Spleen (tissue), 11 donors: ENCODE measurements at regions not wholly inside any gene's neighbourhood (a gene's known extent, or its start where the extent isn't known, plus 50 kb on each side); places are given as distances from the start of the nearest gene placed in this dataset.

Source experiments
- DNase-seq: peaks from one replicate; pipeline ENCODE4 v3.0.0-alpha.2; 2020
- H3K27ac ChIP-seq, 8 donors: fragments of 200-600 bp; sonication (generic) in 7 of 8; 1 replicate in 4 of 8; 2 replicates in 4 of 8; pipeline versions ENCODE4 v1.5.0 to v1.8.0; 2016 to 2021; ENCODE audit warnings: inconsistent platforms in 4 of 8, mild to moderate bottlenecking in 4 of 8, moderate library complexity in 1 of 8
- H3K27me3 ChIP-seq, 7 donors: fragments of 200-600 bp; sonication (generic) in 6 of 7; replicated peaks in 1 of 7; 1 replicate in 4 of 7; 2 replicates in 3 of 7; pipeline versions ENCODE4 v1.5.0 to v1.8.0; 2016 to 2021; ENCODE audit warnings: inconsistent platforms in 3 of 7, mild to moderate bottlenecking in 1 of 7
- H3K36me3 ChIP-seq, 6 donors: fragments of 200-600 bp; sonication (generic) in 5 of 6; 1 replicate in 4 of 6; 2 replicates in 2 of 6; pipeline versions ENCODE4 v1.5.0 to v1.8.0; 2016 to 2021; ENCODE audit warnings: inconsistent platforms in 2 of 6
- H3K4me1 ChIP-seq, 6 donors: fragments of 200-600 bp; sonication (generic) in 5 of 6; 1 replicate in 3 of 6; 2 replicates in 3 of 6; pipeline versions ENCODE4 v1.5.0 to v1.8.0; 2016 to 2021; ENCODE audit warnings: inconsistent platforms in 3 of 6
- H3K4me3 ChIP-seq, 8 donors: fragments of 200-600 bp; sonication (generic) in 7 of 8; 1 replicate in 4 of 8; 2 replicates in 4 of 8; pipeline versions ENCODE4 v1.5.0 to v1.8.0; 2016 to 2021; ENCODE audit warnings: inconsistent platforms in 4 of 8, mild to moderate bottlenecking in 4 of 8, moderate library complexity in 2 of 8
- H3K9me3 ChIP-seq, 8 donors: fragments of 200-600 bp; sonication (generic) in 7 of 8; 1 replicate in 4 of 8; 2 replicates in 4 of 8; pipeline versions ENCODE4 v1.5.0 to v1.8.0; 2016 to 2021; ENCODE audit warnings: inconsistent platforms in 4 of 8
- POLR2A ChIP-seq, 3 donors: fragments of 450-650 bp; IDR thresholded peaks; one replicate each; pipeline ENCODE4 v1.5.1; 2017; ENCODE audit warnings: antibody characterized with exemption in 3 of 3, mild to moderate bottlenecking in 1 of 3
- POLR2AphosphoS5 ChIP-seq, 3 donors: sonication (generic); formaldehyde crosslinking; IDR thresholded peaks; one replicate each; pipeline ENCODE4 v1.5.1; 2017; ENCODE audit warnings: antibody characterized with exemption in 3 of 3
- WGBS, 5 donors: extraction: QIAGEN DNeasy Blood & Tissue Kit in 3 of 5; methylation state at CpG; one replicate each; pipeline versions ENCODE4 v1.1.5 to v1.1.7; 2013 to 2018; 5-methylcytosine and 5-hydroxymethylcytosine counted together
- intact Hi-C: fragments of 100-400 bp; cut with DNase I; formaldehyde crosslinking; loops from one replicate; pipeline ENCODE4 v1.15.0; 2023; ENCODE audit warnings: low total_unique reads
- TF ChIP-seq, protein P1 (sequence below), 11 experiments: fragments of 200-600 bp in 7 of 11; fragments of 450-650 bp in 4 of 11; sonication (generic) in 4 of 11; IDR thresholded peaks in 8 of 11; conservative IDR thresholded peaks in 3 of 11; 1 replicate in 7 of 11; 2 replicates in 4 of 11; pipeline versions ENCODE4 v1.4.0 to v1.8.0; 2016 to 2021; ENCODE audit warnings: antibody characterized with exemption in 11 of 11, inconsistent platforms in 4 of 11, mild to moderate bottlenecking in 1 of 11
- donor health status: healthy with polysubstance abuse.
- donor health status: DM: no; HTN: no; CAD: no; lungs with moderate emphysema.
- donor health status: DM: no; HTN: no; CAD: no.
- donor health status: Bipolar disorder and iron deficiency.
- donor health status: healthy.
- donor health status: DM: no; HTN: no; CAD: no.
- donor health status: DM: yes; HTN: yes; CAD: no.

GRCh38 chr3:44109771-44110361 is 131.8 kb upstream of the TOPAZ1 start:
- 84 to 89% (median 87%) methylated on average over 7 of the region's 7 CpGs for WGBS, 5 donors
- H3K4me1 ChIP-seq = no peaks in the 10 kb centered on the region
- H3K36me3 ChIP-seq = no peaks in the 10 kb centered on the region
- TF ChIP-seq POLR2AphosphoS5 (IDR thresholded peaks at IDR 0.05) (no peak), POLR2A (IDR thresholded peaks at IDR 0.05) (no peak)
- TF ChIP-seq, protein P1, sequence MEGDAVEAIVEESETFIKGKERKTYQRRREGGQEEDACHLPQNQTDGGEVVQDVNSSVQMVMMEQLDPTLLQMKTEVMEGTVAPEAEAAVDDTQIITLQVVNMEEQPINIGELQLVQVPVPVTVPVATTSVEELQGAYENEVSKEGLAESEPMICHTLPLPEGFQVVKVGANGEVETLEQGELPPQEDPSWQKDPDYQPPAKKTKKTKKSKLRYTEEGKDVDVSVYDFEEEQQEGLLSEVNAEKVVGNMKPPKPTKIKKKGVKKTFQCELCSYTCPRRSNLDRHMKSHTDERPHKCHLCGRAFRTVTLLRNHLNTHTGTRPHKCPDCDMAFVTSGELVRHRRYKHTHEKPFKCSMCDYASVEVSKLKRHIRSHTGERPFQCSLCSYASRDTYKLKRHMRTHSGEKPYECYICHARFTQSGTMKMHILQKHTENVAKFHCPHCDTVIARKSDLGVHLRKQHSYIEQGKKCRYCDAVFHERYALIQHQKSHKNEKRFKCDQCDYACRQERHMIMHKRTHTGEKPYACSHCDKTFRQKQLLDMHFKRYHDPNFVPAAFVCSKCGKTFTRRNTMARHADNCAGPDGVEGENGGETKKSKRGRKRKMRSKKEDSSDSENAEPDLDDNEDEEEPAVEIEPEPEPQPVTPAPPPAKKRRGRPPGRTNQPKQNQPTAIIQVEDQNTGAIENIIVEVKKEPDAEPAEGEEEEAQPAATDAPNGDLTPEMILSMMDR (IDR thresholded peaks at IDR 0.05 in 8 of 11, conservative IDR thresholded peaks at IDR 0.05 in 3 of 11) = no peak
- peaks cover 0 to 21% (median 0%) of the 10 kb centered on the region in 7 donors for H3K27me3 ChIP-seq
- no peaks in the 10 kb centered on the region for H3K9me3 ChIP-seq
- H3K4me3 ChIP-seq = no peak overlapping the region
- intact Hi-C loops = no loop called here
- H3K27ac ChIP-seq = no peak overlapping the region
- no peak for DNase-seq

GRCh38 chr3:44110648-44111047 is 131.0 kb upstream of the TOPAZ1 start:
- H3K36me3 ChIP-seq = no peaks in the 10 kb centered on the region
- WGBS, 5 donors = 70 to 86% (median 82%) methylated on average over 9 of the region's 9 CpGs
- no peak overlapping the region for H3K4me3 ChIP-seq
- no peak for DNase-seq
- intact Hi-C loops = no loop called here
- H3K27me3 ChIP-seq = peaks cover 0 to 28% (median 0%) of the 10 kb centered on the region in 7 donors
- no peaks in the 10 kb centered on the region for H3K4me1 ChIP-seq
- H3K9me3 ChIP-seq = no peaks in the 10 kb centered on the region
- no peak overlapping the region for H3K27ac ChIP-seq
- TF ChIP-seq POLR2AphosphoS5 (IDR thresholded peaks at IDR 0.05) = no peak
- TF ChIP-seq POLR2A (IDR thresholded peaks at IDR 0.05) = no peak
- TF ChIP-seq, protein P1 (IDR thresholded peaks at IDR 0.05 in 8 of 11, conservative IDR thresholded peaks at IDR 0.05 in 3 of 11) = no peak

DNA sequence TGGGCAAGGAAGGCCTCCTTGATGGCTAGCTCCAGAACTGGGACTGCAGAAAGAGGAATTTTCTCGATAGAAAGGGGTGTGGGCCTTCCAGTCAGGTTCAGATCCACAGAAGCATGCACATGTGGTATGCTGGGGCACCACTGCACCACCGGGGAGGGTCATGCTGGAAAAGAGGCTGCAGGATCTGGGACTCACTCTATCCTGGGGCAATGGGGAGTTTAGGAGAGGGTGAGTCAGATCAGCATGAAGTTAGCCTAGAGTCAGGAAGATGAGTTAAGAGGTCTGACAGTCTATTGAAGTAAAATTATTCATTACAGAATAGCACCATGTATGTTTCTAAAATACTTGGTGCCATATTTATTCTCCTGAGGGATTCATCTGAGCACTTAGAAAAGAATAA is 130.2 kb upstream of the TOPAZ1 start:
- intact Hi-C loops = no loop called here
- no peaks in the 10 kb centered on the region for H3K4me1 ChIP-seq
- H3K9me3 ChIP-seq = no peaks in the 10 kb centered on the region
- no peaks in the 10 kb centered on the region for H3K36me3 ChIP-seq
- TF ChIP-seq POLR2AphosphoS5 (IDR thresholded peaks at IDR 0.05) = no peak
- TF ChIP-seq, protein P1 (IDR thresholded peaks at IDR 0.05 in 8 of 11, conservative IDR thresholded peaks at IDR 0.05 in 3 of 11) = no peak
- no peak for TF ChIP-seq POLR2A (IDR thresholded peaks at IDR 0.05)
- H3K4me3 ChIP-seq = no peak overlapping the region
- H3K27me3 ChIP-seq = peaks cover 0 to 30% (median 0%) of the 10 kb centered on the region in 7 donors
- H3K27ac ChIP-seq = no peak overlapping the region
- WGBS, 5 donors = 84 to 92% (median 88%) methylated on average over 2 of the region's 2 CpGs
- no peak for DNase-seq

GRCh38 chr3:44114142-44114541 is 127.5 kb upstream of the TOPAZ1 start:
- H3K36me3 ChIP-seq = no peaks in the 10 kb centered on the region
- no peaks in the 10 kb centered on the region for H3K4me1 ChIP-seq
- H3K9me3 ChIP-seq = no peaks in the 10 kb centered on the region
- no peak overlapping the region for H3K27ac ChIP-seq
- DNase-seq = peak; percentile 81
- no peak overlapping the region for H3K4me3 ChIP-seq
- intact Hi-C loops = no loop called here
- WGBS, 5 donors = 40 to 49% (median 47%) methylated on average over 12 of the region's 12 CpGs
- H3K27me3 ChIP-seq = peaks cover 0 to 30% (median 0%) of the 10 kb centered on the region in 7 donors
- TF ChIP-seq, protein P1 (IDR thresholded peaks at IDR 0.05 in 8 of 11, conservative IDR thresholded peaks at IDR 0.05 in 3 of 11) = peak in 7 of 11 experiments; percentile 32 to 54 (median 51)
- TF ChIP-seq POLR2AphosphoS5 (IDR thresholded peaks at IDR 0.05) = no peak
